SU-DHL-6 (cell line): ENCODE measurements at regions not wholly inside any gene's neighbourhood (a gene's known extent, or its start where the extent isn't known, plus 50 kb on each side); places are given as distances from the start of the nearest gene placed in this dataset.

ENCODE experiments used
- CTCF ChIP-seq: fragments of 200-600 bp; sonication (generic); IDR thresholded peaks from one replicate; pipeline ENCODE4 v1.5.1; 2017; ENCODE audit warnings: antibody characterized with exemption, mild to moderate bottlenecking, low read length, moderate library complexity; ENCODE audit not compliant: insufficient read depth, poor library complexity, severe bottlenecking
- EZH2phosphoT487 ChIP-seq: fragments of 200-600 bp; sonication (generic), shearing (Covaris generic); conservative IDR thresholded peaks from 2 replicates; pipeline ENCODE4 v1.6.1; 2018; ENCODE audit warnings: mild to moderate bottlenecking, antibody characterized with exemption, low read length, moderate library complexity, mixed read lengths

- TF ChIP-seq CTCF (no peak), EZH2phosphoT487 (no peak)
These were observed 94.7 kb upstream of the INTU start for GRCh38 chr4:127538016-127538415.
